H1 (cell line): ENCODE measurements at regions not wholly inside any gene's neighbourhood (a gene's known extent, or its start where the extent isn't known, plus 50 kb on each side); places are given as distances from the start of the nearest gene placed in this dataset.

ENCODE experiments used
- CTCF ChIP-seq, 3 experiments: IDR thresholded peaks; 1 replicate in 2 of 3; 2 replicates in 1 of 3; pipeline versions ENCODE4 v1.5.1 to v1.6.1; 2011; ENCODE audit warnings: low read length in 3 of 3, mild to moderate bottlenecking in 3 of 3, inconsistent platforms in 2 of 3, low read depth in 1 of 3, moderate library complexity in 1 of 3; ENCODE audit not compliant: insufficient read depth in 1 of 3; ENCODE audit errors: control extremely low read depth in 1 of 3
- E2F6 ChIP-seq: IDR thresholded peaks from 2 replicates; pipeline ENCODE4 v1.6.1; 2012; ENCODE audit warnings: inconsistent platforms
- EP300 ChIP-seq, 2 experiments: IDR thresholded peaks; 1 replicate in 1 of 2; 2 replicates in 1 of 2; pipeline ENCODE4 v1.6.1; 2011 to 2012; ENCODE audit warnings: low read depth in 2 of 2, low read length in 2 of 2, mild to moderate bottlenecking in 2 of 2, borderline replicate concordance in 1 of 2, inconsistent platforms in 1 of 2, moderate library complexity in 1 of 2
- EZH2 ChIP-seq: fragments of 200-600 bp; sonication (generic); IDR thresholded peaks from 2 replicates; pipeline ENCODE4 v1.7.1; 2012; ENCODE audit warnings: low read depth, mild to moderate bottlenecking, moderate library complexity, low read length, inconsistent platforms; ENCODE audit not compliant: severe bottlenecking
- HDAC6 ChIP-seq: IDR thresholded peaks from one replicate; pipeline ENCODE4 v1.7.1; 2012; ENCODE audit warnings: low read depth, mild to moderate bottlenecking, inconsistent platforms, low read length, moderate library complexity
- JUND ChIP-seq: IDR thresholded peaks from 2 replicates; pipeline ENCODE4 v1.6.1; 2011; ENCODE audit warnings: mild to moderate bottlenecking, improper control_type of control experiment, low read length
- KDM1A ChIP-seq: fragments of 200-600, 300-600 bp; sonication (generic); IDR thresholded peaks from 2 replicates; pipeline ENCODE4 v1.7.1; 2016; ENCODE audit warnings: mild to moderate bottlenecking, low read length, borderline replicate concordance
- MAX ChIP-seq: IDR thresholded peaks from 2 replicates; pipeline ENCODE4 v1.6.1; 2012; ENCODE audit warnings: inconsistent platforms
- POLR2A ChIP-seq, 2 experiments: IDR thresholded peaks; 1 replicate in 1 of 2; 2 replicates in 1 of 2; pipeline ENCODE4 v1.6.1; 2011; ENCODE audit warnings: low read depth in 2 of 2, low read length in 2 of 2, mild to moderate bottlenecking in 2 of 2; ENCODE audit errors: control extremely low read depth in 1 of 2
- POLR2AphosphoS5 ChIP-seq: IDR thresholded peaks from 2 replicates; pipeline ENCODE4 v1.6.1; 2011; ENCODE audit warnings: low read depth, low read length
- RFX5 ChIP-seq: IDR thresholded peaks from 2 replicates; pipeline ENCODE4 v1.6.1; 2011; ENCODE audit warnings: low read depth, low read length, improper control_type of control experiment, borderline replicate concordance
- RXRA ChIP-seq: IDR thresholded peaks from 2 replicates; pipeline ENCODE4 v1.6.1; 2011; ENCODE audit warnings: low read depth, mild to moderate bottlenecking, low read length, moderate library complexity; ENCODE audit not compliant: insufficient read depth
- SRF ChIP-seq: IDR thresholded peaks from 2 replicates; pipeline ENCODE4 v1.6.1; 2011; ENCODE audit warnings: mild to moderate bottlenecking, low read depth, low read length, moderate library complexity
- ZNF274 ChIP-seq: IDR thresholded peaks from 2 replicates; pipeline ENCODE4 v1.7.0; 2012; ENCODE audit warnings: low read length, borderline replicate concordance; ENCODE audit errors: extremely low read depth

GRCh38 chr3:187955587-187955952 lies 198.4 kb upstream of the LPP start:
- TF ChIP-seq CTCF (IDR thresholded peaks at IDR 0.05; ENCODE audit: control extremely low read depth in 1 of 3, insufficient read depth in 1 of 3, low read depth in 1 of 3, low read length in 3 of 3): no peak
- no peak for TF ChIP-seq ZNF274
- TF ChIP-seq POLR2A (IDR thresholded peaks at IDR 0.05; ENCODE audit: control extremely low read depth in 1 of 2, low read depth in 2 of 2, low read length in 2 of 2): no peak
- TF ChIP-seq RFX5: no peak
- no peak for TF ChIP-seq POLR2AphosphoS5
- no peak for TF ChIP-seq EP300 (IDR thresholded peaks at IDR 0.05; ENCODE audit: borderline replicate concordance in 1 of 2, low read depth in 2 of 2, low read length in 2 of 2)
- no peak for TF ChIP-seq EZH2
- no peak for TF ChIP-seq MAX
- TF ChIP-seq KDM1A: no peak
- TF ChIP-seq RXRA: no peak
- no peak for TF ChIP-seq JUND
- TF ChIP-seq E2F6: no peak
- no peak for TF ChIP-seq HDAC6
- no peak for TF ChIP-seq SRF
